LNCaP clone FGC (cell line): ENCODE measurements at regions not wholly inside any gene's neighbourhood (a gene's known extent, or its start where the extent isn't known, plus 50 kb on each side); places are given as distances from the start of the nearest gene placed in this dataset.

Source experiments
- DNase-seq: peaks from one replicate; pipeline ENCODE4 v3.0.0-alpha.2; 2011; ENCODE audit warnings: low read depth
- H3K4me3 ChIP-seq: 2 replicates; pipeline ENCODE4 v1.5.1; 2011; ENCODE audit warnings: mild to moderate bottlenecking, low read depth, low read length, control low read depth
- CTCF ChIP-seq: IDR thresholded peaks from 2 replicates; pipeline ENCODE4 v1.5.1; 2012; ENCODE audit warnings: mild to moderate bottlenecking; ENCODE audit not compliant: control insufficient read depth, insufficient read depth; ENCODE audit errors: extremely low read depth

GRCh38 chr21:24910591-24910990 lies 696.7 kb downstream of the MRPL39 start:
- no peak for DNase-seq
- H3K4me3 ChIP-seq: no peak overlapping the region
- TF ChIP-seq CTCF: no peak

DNA sequence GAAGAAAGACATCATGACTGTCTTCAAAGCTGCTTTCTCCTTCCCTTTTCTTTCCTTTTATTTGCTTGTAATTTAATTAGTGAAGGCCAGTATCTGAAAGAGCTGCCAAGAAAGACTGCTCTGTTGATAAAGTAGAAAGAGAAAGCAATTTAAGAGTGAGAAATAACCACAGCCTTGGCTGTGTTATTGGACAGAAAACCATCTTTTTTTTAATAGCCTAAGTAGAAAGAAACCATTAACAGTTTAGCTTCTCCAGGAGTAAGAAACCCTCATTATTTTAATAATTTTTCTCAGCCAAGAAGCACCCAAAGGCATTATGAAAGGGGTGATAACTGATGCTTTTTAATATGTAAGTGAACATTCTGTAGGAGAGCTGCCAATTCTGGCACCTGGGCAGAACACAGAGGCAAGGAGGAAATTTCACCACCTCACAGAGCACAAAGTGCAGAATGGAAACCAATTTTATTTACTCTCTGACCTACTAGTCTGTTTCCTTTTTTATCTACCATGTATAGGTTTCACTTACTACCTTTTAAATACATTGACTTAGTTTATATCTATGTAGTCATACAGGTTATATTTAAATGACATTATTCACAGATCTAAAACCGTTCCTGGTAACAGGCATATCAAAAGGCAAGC lies 703.2 kb downstream of the MRPL39 start:
- no peak for DNase-seq
- TF ChIP-seq CTCF: no peak
- no peak overlapping the region for H3K4me3 ChIP-seq

DNA sequence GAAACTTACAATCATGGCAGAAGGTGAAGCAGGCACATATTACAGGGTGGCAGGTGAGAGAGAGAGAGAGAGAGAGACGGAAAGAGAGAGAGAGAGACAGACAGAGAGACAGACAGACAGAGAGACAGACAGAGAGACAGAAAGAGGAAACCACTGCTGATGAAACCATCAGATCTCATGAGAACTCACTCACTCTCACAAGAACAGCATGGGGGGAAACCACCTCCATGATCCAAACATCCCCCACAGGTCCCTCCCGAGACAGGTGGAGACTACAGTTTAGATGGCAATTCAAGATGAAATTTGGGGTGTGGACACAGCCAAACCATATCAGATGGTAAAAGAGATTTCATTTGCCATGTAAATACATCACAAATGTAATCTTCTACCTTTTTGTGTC lies 708.1 kb downstream of the MRPL39 start:
- H3K4me3 ChIP-seq: no peak overlapping the region
- no peak for TF ChIP-seq CTCF
- no peak for DNase-seq

GRCh38 chr21:24897883-24898282 lies 709.4 kb downstream of the MRPL39 start:
- no peak for DNase-seq
- TF ChIP-seq CTCF: no peak
- no peak overlapping the region for H3K4me3 ChIP-seq

GRCh38 chr21:24896735-24897124 lies 710.6 kb downstream of the MRPL39 start:
- no peak overlapping the region for H3K4me3 ChIP-seq
- TF ChIP-seq CTCF: no peak

GRCh38 chr21:24895885-24896734 lies 711.2 kb downstream of the MRPL39 start:
- peak; percentile 2 for DNase-seq
- no peak overlapping the region for H3K4me3 ChIP-seq
- TF ChIP-seq CTCF: peak; percentile 56

More at GRCh38 chr21:24896735-24897124, 710.6 kb downstream of the MRPL39 start:
- no peak for DNase-seq

DNA sequence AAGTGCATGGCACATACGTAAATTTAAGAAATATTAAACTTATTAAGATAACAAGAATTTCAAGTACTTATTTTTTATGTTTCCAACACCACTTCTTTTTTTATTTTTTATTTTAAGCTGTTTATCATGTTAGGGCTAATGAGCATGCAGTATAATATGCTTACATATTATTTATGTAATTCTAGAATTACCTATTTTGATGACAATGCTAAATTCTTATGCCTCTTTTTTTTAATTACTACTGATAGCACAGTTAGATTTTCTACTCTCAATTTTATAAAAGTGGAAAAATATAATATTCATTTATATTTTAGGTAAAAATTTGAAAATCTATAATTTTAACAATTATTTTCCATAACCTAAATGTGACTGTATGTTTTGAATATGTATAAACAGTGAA lies 713.0 kb downstream of the MRPL39 start:
- no peak overlapping the region for H3K4me3 ChIP-seq
- TF ChIP-seq CTCF: no peak
- DNase-seq: no peak
